Heart left ventricle (tissue), 13 donors: ENCODE measurements at regions not wholly inside any gene's neighbourhood (a gene's known extent, or its start where the extent isn't known, plus 50 kb on each side); places are given as distances from the start of the nearest gene placed in this dataset.

Experiments
- CTCF ChIP-seq, 12 donors: fragments of 200-600 bp; sonication (generic) in 4 of 12; IDR thresholded peaks; one replicate each; pipeline versions ENCODE4 v1.5.0 to v1.8.0; 2018 to 2022; ENCODE audit warnings: antibody characterized with exemption in 12 of 12, mild to moderate bottlenecking in 5 of 12
- POLR2A ChIP-seq, 2 donors: fragments of 450-650 bp; IDR thresholded peaks; one replicate each; pipeline ENCODE4 v1.6.1; 2017; ENCODE audit warnings: antibody characterized with exemption in 2 of 2, mild to moderate bottlenecking in 2 of 2, moderate library complexity in 2 of 2
- donor health status: ischemic (EF 13 %, LVEDD 7.1; RV severe dilation, severe dysfunction).
- donor health status: DM: no; HTN: yes; CAD: no.
- donor health status: DM: no; HTN: no; CAD: no.
- donor health status: ischemic (EF 25% LVEDD 6.9; RV normal size, moderate dysfunction).
- donor health status: ischemic (EF 25% LVEDD 5.7; RV mildly dilated, moderate dysfunction).
- donor health status: ischemic (EF 35%, LVEDD 5.7; RV mildly dilated, moderate dysfunction).
- donor health status: nonischemic (EF 11% LVEDD 7.7; RV severe dilation, severe dysfunction).
- donor health status: DM: yes; HTN: yes; CAD: no.
- donor health status: PGD.
- donor health status: ischemic (EF 29% LVEDD 5.4; RV normal size, mild dysfunction).
- donor health status: nonischemic (EF 23%, LVEDD 6.1; RV moderate dilation, normal function).

- TF ChIP-seq CTCF (IDR thresholded peaks at IDR 0.05) (no peak), POLR2A (IDR thresholded peaks at IDR 0.05) (no peak)
Observed at GRCh38 chr2:172361840-172362239, 65.5 kb upstream of the ITGA6 start.
